K562 (cell line): ENCODE measurements at regions not wholly inside any gene's neighbourhood (a gene's known extent, or its start where the extent isn't known, plus 50 kb on each side); places are given as distances from the start of the nearest gene placed in this dataset.

ENCODE experiments used
- ATAC-seq: fragments of 200-7000 bp; cut with Tn5 transposase; 3 replicates; pipeline ENCODE4 v1.9.1; 2020; ENCODE audit warnings: moderate library complexity
- BruUV-seq: library from RNA; stranded (reverse); fragments of 400-500 nt; replicated peaks from 2 replicates; lab custom pipeline; 2021; lab: Mats Ljungman, UMichigan
- CTCF ChIA-PET: fragments of 300-600 bp; formaldehyde crosslinking; extraction: SDS; loops from one replicate; lab custom pipeline; 2021; ENCODE audit warnings: low intra/inter-chr PET ratio; lab: Yijun Ruan, JAX
- POLR2A ChIA-PET: fragments of 300-600, 350-650 bp; sonication (Branson Sonifier 250); formaldehyde crosslinking; extraction: SDS; loops from one replicate; lab custom pipeline; 2021; ENCODE audit warnings: antibody characterized with exemption, inconsistent platforms; lab: Yijun Ruan, JAX
- DNase-seq, 4 experiments: peaks; one replicate each; pipeline versions ENCODE4 v3.0.0 to v3.0.0-alpha.2; 2011 to 2018; ENCODE audit warnings: low spot score in 3 of 4, mixed read lengths in 3 of 4; ENCODE audit errors: extremely low read depth in 1 of 4
- FAIRE-seq: peaks from 2 replicates; lab custom pipeline; 2011; peaks lifted over from hg19 to GRCh38; lab: Jason Lieb, UNC
- H2AFZ ChIP-seq: 2 replicates; pipeline ENCODE4 v1.6.0; 2011; ENCODE audit warnings: low read depth, low read length, control low read depth, inconsistent platforms
- H3K27ac ChIP-seq: fragments of 200-600 bp; 3 replicates; pipeline ENCODE4 v1.8.0; 2011; ENCODE audit warnings: low read depth, mild to moderate bottlenecking, control low read depth, inconsistent platforms, low read length, moderate library complexity, mixed read lengths; ENCODE audit errors: extremely low read depth
- H3K27me3 ChIP-seq, 2 experiments: fragments of 300-600 bp in 1 of 2; 2 replicates in 1 of 2; 3 replicates in 1 of 2; pipeline versions ENCODE4 v1.6.0 to v1.8.0; 2011; ENCODE audit warnings: inconsistent platforms in 2 of 2, low read length in 2 of 2, mild to moderate bottlenecking in 1 of 2, mixed read lengths in 1 of 2, moderate library complexity in 1 of 2; ENCODE audit not compliant: control insufficient read depth in 2 of 2, insufficient read depth in 2 of 2
- H3K36me3 ChIP-seq: fragments of 300-600 bp; 3 replicates; pipeline ENCODE4 v1.8.0; 2011; ENCODE audit warnings: mild to moderate bottlenecking, low read length, inconsistent platforms; ENCODE audit not compliant: control insufficient read depth, insufficient read depth
- H3K4me1 ChIP-seq, 2 experiments: fragments of 200-600 bp in 1 of 2; replicated peaks in 1 of 2; 2 replicates in 1 of 2; 3 replicates in 1 of 2; pipeline versions ENCODE4 v1.5.1 to v1.8.0; 2011; ENCODE audit warnings: inconsistent platforms in 2 of 2, low read length in 2 of 2, mild to moderate bottlenecking in 1 of 2, mixed read lengths in 1 of 2, moderate library complexity in 1 of 2; ENCODE audit not compliant: control insufficient read depth in 2 of 2, insufficient read depth in 2 of 2
- H3K4me2 ChIP-seq: 2 replicates; pipeline ENCODE4 v1.6.1; 2011; ENCODE audit warnings: low read length, control low read depth, inconsistent platforms, mixed read lengths; ENCODE audit not compliant: insufficient read depth
- H3K4me3 ChIP-seq: fragments of 200-600 bp; sonication (generic), shearing (Covaris generic); 2 replicates; pipeline ENCODE4 v1.5.1; 2016; ENCODE audit warnings: control low read depth, inconsistent platforms
- H3K79me2 ChIP-seq: fragments of 200-600 bp; 3 replicates; pipeline ENCODE4 v1.8.0; 2011; ENCODE audit warnings: low read length, inconsistent platforms; ENCODE audit not compliant: control insufficient read depth, insufficient read depth
- H3K9ac ChIP-seq, 2 experiments: 2 replicates each; pipeline versions ENCODE4 v1.6.0 to v1.6.1; 2011; ENCODE audit warnings: low read depth in 2 of 2, low read length in 2 of 2, control low read depth in 1 of 2, inconsistent platforms in 1 of 2, mild to moderate bottlenecking in 1 of 2, mixed read lengths in 1 of 2; ENCODE audit not compliant: insufficient read depth in 1 of 2
- H3K9me1 ChIP-seq: one replicate; pipeline ENCODE4 v1.6.0; 2011; ENCODE audit warnings: inconsistent platforms, mild to moderate bottlenecking, low read length, moderate library complexity; ENCODE audit not compliant: control insufficient read depth, insufficient read depth
- H3K9me3 ChIP-seq: replicated peaks from 2 replicates; pipeline ENCODE4 v1.5.1; 2011; ENCODE audit warnings: low read depth, low read length, inconsistent platforms; ENCODE audit not compliant: control insufficient read depth, insufficient read depth
- H4K20me1 ChIP-seq: replicated peaks from 2 replicates; pipeline ENCODE4 v1.6.1; 2011; ENCODE audit warnings: low read length, inconsistent platforms, mixed read lengths; ENCODE audit not compliant: control insufficient read depth, insufficient read depth
- CEBPG ChIP-seq, 3 experiments: fragments of 200-800 bp in 1 of 3; sonication (Bioruptor generic) in 1 of 3; sonication (generic) in 1 of 3; formaldehyde crosslinking in 1 of 3; IDR thresholded peaks in 2 of 3; conservative IDR thresholded peaks in 1 of 3; 2 replicates each; pipeline versions ENCODE4 v1.6.1 to v1.8.0; 2016 to 2022; ENCODE audit warnings: missing compliant biosample characterization in 2 of 3, missing genetic modification characterization in 2 of 3, mild to moderate bottlenecking in 1 of 3, missing genetic modification reagents in 1 of 3
- NFIC ChIP-seq: fragments of 450-650 bp; IDR thresholded peaks from 2 replicates; pipeline ENCODE4 v1.6.1; 2017; ENCODE audit warnings: mild to moderate bottlenecking, inconsistent platforms
- ZBTB40 ChIP-seq, 2 experiments: fragments of 450-650 bp in 1 of 2; sonication (generic) in 1 of 2; formaldehyde crosslinking in 1 of 2; IDR thresholded peaks; 2 replicates each; pipeline versions ENCODE4 v1.7.1 to v1.9.0; 2016 to 2022; ENCODE audit warnings: inconsistent platforms in 1 of 2, mild to moderate bottlenecking in 1 of 2, missing genetic modification reagents in 1 of 2
- WGBS: fragments of 100-300 bp; shearing (Covaris generic); methylation state at CpG from one replicate; pipeline ENCODE4 v1.1.6; 2016; ENCODE audit warnings: low coverage, mixed read lengths; ENCODE audit not compliant: insufficient coverage; ENCODE audit errors: missing lambda C conversion rate; 5-methylcytosine and 5-hydroxymethylcytosine counted together
- in situ Hi-C: fragments of 300-500 bp; cut with MboI; formaldehyde crosslinking; loops from 4 replicates; pipeline ENCODE4 v1.15.0; 2018; ENCODE audit warnings: inconsistent platforms, mixed read lengths
- intact Hi-C: fragments of 100-400 bp; cut with micrococcal nuclease; formaldehyde crosslinking; loops from 2 replicates; pipeline ENCODE4 v1.14.2; 2022

- Histone ChIP-seq H3K4me2 (no peak overlapping the region), H3K9me3 (no peaks in the 10 kb centered on the region), H3K79me2 (no peaks in the 10 kb centered on the region), H3K27me3 (no peaks in the 10 kb centered on the region), H3K9me1 (no peaks in the 10 kb centered on the region), H2AFZ (no peak overlapping the region), H3K9ac (no peak overlapping the region), H4K20me1 (no peaks in the 10 kb centered on the region), H3K4me1 (peaks cover 7 to 29% of the 10 kb centered on the region in 2 experiments), H3K4me3 (no peak overlapping the region), H3K27ac (no peak overlapping the region), H3K36me3 (peaks cover 24% of the 10 kb centered on the region; the same call in 2 of the 3 replicates)
- CTCF ChIA-PET: no interaction called here
- TF ChIP-seq ZBTB40 (IDR thresholded peaks at IDR 0.05) (no peak), ZBTB40 (CRISPR knock-in tag; IDR thresholded peaks at IDR 0.05) (no peak), CEBPG (CRISPR knock-in tag; IDR thresholded peaks at IDR 0.05) (no peak), CEBPG (tag; conservative IDR thresholded peaks at IDR 0.05 in 1 of 2, IDR thresholded peaks at IDR 0.05 in 1 of 2) (0 out of 4 replicates have a peak, but pooled peaks of 1 of the 2 experiments have one; percentile 12), NFIC (0 out of 2 replicates have a peak, but pooled peaks have one; percentile 16)
- no peak for DNase-seq
- intact Hi-C loops: no loop called here
- 66% methylated on average over 11 of the region's 12 CpGs for WGBS
- no peak for ATAC-seq
- in situ Hi-C loops: no loop called here
- POLR2A ChIA-PET: no interaction called here
- no peak for FAIRE-seq
- no TSS peak for BruUV-seq
Measured at GRCh38 chr15:96121086-96121920, 209.2 kb upstream of the NR2F2 start.
